Left ventricle myocardium inferior (tissue), 1 donor: ENCODE measurements at regions not wholly inside any gene's neighbourhood (a gene's known extent, or its start where the extent isn't known, plus 50 kb on each side); places are given as distances from the start of the nearest gene placed in this dataset.

Source experiments
- DNase-seq: peaks from one replicate; pipeline ENCODE4 v3.0.0-alpha.2; 2020
- H3K27ac ChIP-seq: fragments of 200-600 bp; replicated peaks from 2 replicates; pipeline ENCODE4 v1.8.0; 2021
- H3K27me3 ChIP-seq: fragments of 200-600 bp; 2 replicates; pipeline ENCODE4 v1.8.0; 2021; ENCODE audit warnings: low read depth
- H3K36me3 ChIP-seq: fragments of 200-600 bp; 2 replicates; pipeline ENCODE4 v1.8.0; 2021
- H3K4me1 ChIP-seq: fragments of 200-600 bp; 2 replicates; pipeline ENCODE4 v1.8.0; 2021
- H3K4me3 ChIP-seq: fragments of 200-600 bp; 2 replicates; pipeline ENCODE4 v1.8.0; 2021; ENCODE audit warnings: mild to moderate bottlenecking, moderate library complexity
- H3K9me3 ChIP-seq: fragments of 200-600 bp; replicated peaks from 2 replicates; pipeline ENCODE4 v1.8.0; 2021
- CTCF ChIP-seq: fragments of 200-600 bp; IDR thresholded peaks from 2 replicates; pipeline ENCODE4 v1.8.0; 2021; ENCODE audit warnings: antibody characterized with exemption, mild to moderate bottlenecking, borderline replicate concordance
- intact Hi-C: fragments of 100-400 bp; cut with micrococcal nuclease; formaldehyde crosslinking; loops from one replicate; pipeline ENCODE4 v1.11.0; 2022
- donor health status: DM: no; HTN: yes; CAD: no; lungs with severe emphysema.

GRCh38 chr10:105468759-105469158, 827.7 kb downstream of the SORCS3 start:
- DNase-seq: no peak
- no peak for TF ChIP-seq CTCF
- H3K36me3 ChIP-seq: no peaks in the 10 kb centered on the region
- H3K4me3 ChIP-seq: no peak overlapping the region
- no peaks in the 10 kb centered on the region for H3K4me1 ChIP-seq
- no peaks in the 10 kb centered on the region for H3K27me3 ChIP-seq
- intact Hi-C loops: no loop called here
- no peak overlapping the region for H3K27ac ChIP-seq
- no peaks in the 10 kb centered on the region for H3K9me3 ChIP-seq

GRCh38 chr10:105466521-105466920, 825.4 kb downstream of the SORCS3 start:
- no peak overlapping the region for H3K4me3 ChIP-seq
- no peak for TF ChIP-seq CTCF
- no peak overlapping the region for H3K27ac ChIP-seq
- no peaks in the 10 kb centered on the region for H3K36me3 ChIP-seq
- no peaks in the 10 kb centered on the region for H3K27me3 ChIP-seq
- no peaks in the 10 kb centered on the region for H3K9me3 ChIP-seq
- no peaks in the 10 kb centered on the region for H3K4me1 ChIP-seq
- no peak for DNase-seq
- intact Hi-C loops: no loop called here

- intact Hi-C loops: no loop called here
- Histone ChIP-seq H3K4me3 (no peak overlapping the region), H3K36me3 (no peaks in the 10 kb centered on the region), H3K27me3 (no peaks in the 10 kb centered on the region), H3K9me3 (no peaks in the 10 kb centered on the region), H3K27ac (no peak overlapping the region), H3K4me1 (no peaks in the 10 kb centered on the region)
- no peak for DNase-seq
- TF ChIP-seq CTCF: no peak
Measured at GRCh38 chr10:105434970-105435369, 793.9 kb downstream of the SORCS3 start.

GRCh38 chr10:105413997-105414396, 772.9 kb downstream of the SORCS3 start:
- DNase-seq: no peak
- no peak overlapping the region for H3K4me3 ChIP-seq
- H3K9me3 ChIP-seq: peaks cover 15% of the 10 kb centered on the region
- no peaks in the 10 kb centered on the region for H3K27me3 ChIP-seq
- H3K36me3 ChIP-seq: no peaks in the 10 kb centered on the region
- no peaks in the 10 kb centered on the region for H3K4me1 ChIP-seq
- no peak for TF ChIP-seq CTCF
- no peak overlapping the region for H3K27ac ChIP-seq
- intact Hi-C loops: no loop called here

- TF ChIP-seq CTCF: no peak
- H3K4me1 ChIP-seq: no peaks in the 10 kb centered on the region
- peaks cover 23% of the 10 kb centered on the region for H3K9me3 ChIP-seq
- no peaks in the 10 kb centered on the region for H3K36me3 ChIP-seq
- H3K4me3 ChIP-seq: no peak overlapping the region
- H3K27ac ChIP-seq: no peak overlapping the region
- intact Hi-C loops: no loop called here
- no peaks in the 10 kb centered on the region for H3K27me3 ChIP-seq
- no peak for DNase-seq
Measured at GRCh38 chr10:105409370-105409769, 768.3 kb downstream of the SORCS3 start.

- Histone ChIP-seq H3K9me3 (peaks cover 30% of the 10 kb centered on the region), H3K4me1 (no peaks in the 10 kb centered on the region), H3K27ac (no peak overlapping the region), H3K4me3 (no peak overlapping the region), H3K27me3 (no peaks in the 10 kb centered on the region), H3K36me3 (no peaks in the 10 kb centered on the region)
- TF ChIP-seq CTCF: no peak
- intact Hi-C loops: no loop called here
- no peak for DNase-seq
Measured at GRCh38 chr10:105406488-105406887, 765.4 kb downstream of the SORCS3 start.
